ENCODE measurements at regions not wholly inside any gene's neighbourhood (a gene's known extent, or its start where the extent isn't known, plus 50 kb on each side); places are given as distances from the start of the nearest gene placed in this dataset.

DNA sequence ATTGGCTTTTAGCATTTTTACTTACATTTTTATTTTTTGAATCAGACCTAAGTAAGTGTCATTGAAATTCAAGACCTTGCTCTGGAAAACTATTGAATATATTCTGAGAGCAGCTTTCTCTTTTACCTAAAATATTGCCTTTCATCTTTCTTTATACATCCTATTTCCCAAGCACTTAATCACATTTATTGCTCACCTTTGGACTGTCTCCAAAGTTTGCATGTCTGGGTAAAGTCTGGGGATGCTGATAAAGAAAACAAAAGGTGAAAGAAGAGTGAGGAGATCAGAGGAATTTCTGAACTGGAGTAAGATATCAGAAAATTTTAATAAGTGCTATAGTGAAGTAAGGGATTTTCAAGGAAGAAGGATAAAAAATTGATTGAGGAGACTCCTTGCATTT, 308.5 kb upstream of the AADAT start:
- TF ChIP-seq, protein P1, sequence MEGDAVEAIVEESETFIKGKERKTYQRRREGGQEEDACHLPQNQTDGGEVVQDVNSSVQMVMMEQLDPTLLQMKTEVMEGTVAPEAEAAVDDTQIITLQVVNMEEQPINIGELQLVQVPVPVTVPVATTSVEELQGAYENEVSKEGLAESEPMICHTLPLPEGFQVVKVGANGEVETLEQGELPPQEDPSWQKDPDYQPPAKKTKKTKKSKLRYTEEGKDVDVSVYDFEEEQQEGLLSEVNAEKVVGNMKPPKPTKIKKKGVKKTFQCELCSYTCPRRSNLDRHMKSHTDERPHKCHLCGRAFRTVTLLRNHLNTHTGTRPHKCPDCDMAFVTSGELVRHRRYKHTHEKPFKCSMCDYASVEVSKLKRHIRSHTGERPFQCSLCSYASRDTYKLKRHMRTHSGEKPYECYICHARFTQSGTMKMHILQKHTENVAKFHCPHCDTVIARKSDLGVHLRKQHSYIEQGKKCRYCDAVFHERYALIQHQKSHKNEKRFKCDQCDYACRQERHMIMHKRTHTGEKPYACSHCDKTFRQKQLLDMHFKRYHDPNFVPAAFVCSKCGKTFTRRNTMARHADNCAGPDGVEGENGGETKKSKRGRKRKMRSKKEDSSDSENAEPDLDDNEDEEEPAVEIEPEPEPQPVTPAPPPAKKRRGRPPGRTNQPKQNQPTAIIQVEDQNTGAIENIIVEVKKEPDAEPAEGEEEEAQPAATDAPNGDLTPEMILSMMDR (optimal IDR thresholded peaks at IDR 0.05 in 1 of 3, IDR thresholded peaks at IDR 0.05 in 1 of 3, conservative IDR thresholded peaks at IDR 0.05 in 1 of 3; ENCODE audit: extremely low read depth in 1 of 3, insufficient read depth in 2 of 3, low read length in 3 of 3): no peak
- TF ChIP-seq EZH2 (IDR thresholded peaks at IDR 0.05; ENCODE audit: low read length): no peak
